Pons (tissue), 1 donor: ENCODE measurements at regions not wholly inside any gene's neighbourhood (a gene's known extent, or its start where the extent isn't known, plus 50 kb on each side); places are given as distances from the start of the nearest gene placed in this dataset.
"Not testable (repeated sequence)": the region's sequence is repeated elsewhere in the genome, so short reads cannot be mapped to it uniquely, and the experiment has no call there.

Experiments
- DNase-seq: peaks from one replicate; pipeline ENCODE4 v3.0.0-alpha.2; 2016; ENCODE audit warnings: low spot score

DNA sequence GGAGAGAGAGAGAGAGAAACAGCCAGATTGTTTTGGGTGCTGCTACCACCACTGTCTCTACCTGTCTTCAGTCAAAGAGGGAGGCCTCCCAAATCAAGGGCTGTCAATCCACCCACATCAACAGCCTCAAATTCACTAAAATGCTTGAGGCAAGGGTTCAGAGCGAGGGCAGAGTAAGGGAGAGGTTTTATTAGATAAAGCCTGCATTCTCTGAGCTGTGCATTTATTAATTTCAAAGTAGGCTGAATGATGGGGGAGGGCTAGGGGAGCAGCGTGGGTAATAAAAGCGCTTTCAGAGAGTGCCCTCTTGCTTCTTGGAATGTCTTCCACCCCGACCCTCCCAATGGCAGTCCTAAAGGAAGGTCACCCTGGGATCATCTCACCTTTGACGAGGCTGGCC is 636.5 kb upstream of the TBX3 start:
- no peak for DNase-seq

DNA sequence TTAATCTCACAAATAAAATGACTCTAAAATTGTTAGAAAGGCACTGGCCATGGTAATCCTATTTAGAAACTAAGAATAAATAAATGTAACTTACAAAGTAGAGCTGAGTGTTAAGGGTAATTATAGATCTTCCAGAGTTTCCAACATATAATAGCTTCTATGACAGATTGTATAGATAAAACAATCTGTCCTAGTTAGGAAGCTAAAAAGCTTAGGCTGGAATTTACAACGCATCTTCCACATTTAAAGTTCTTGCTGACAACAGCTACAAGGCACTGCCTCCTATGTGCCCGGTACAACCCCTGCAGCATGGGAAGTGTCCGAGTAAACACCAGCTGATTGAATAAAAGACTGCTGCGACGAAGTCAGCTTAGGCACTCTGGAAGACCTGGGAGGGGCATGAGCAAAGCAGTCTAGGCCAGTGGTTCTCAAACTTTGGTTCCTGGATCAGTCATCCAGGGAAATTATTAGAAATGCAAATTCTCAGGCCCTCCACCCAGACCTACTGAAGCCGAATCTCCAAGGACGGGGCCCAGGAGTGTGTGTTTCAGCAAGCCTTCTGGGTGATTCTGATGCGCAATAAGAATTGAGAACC is 635.6 kb upstream of the TBX3 start:
- DNase-seq = no peak

DNA sequence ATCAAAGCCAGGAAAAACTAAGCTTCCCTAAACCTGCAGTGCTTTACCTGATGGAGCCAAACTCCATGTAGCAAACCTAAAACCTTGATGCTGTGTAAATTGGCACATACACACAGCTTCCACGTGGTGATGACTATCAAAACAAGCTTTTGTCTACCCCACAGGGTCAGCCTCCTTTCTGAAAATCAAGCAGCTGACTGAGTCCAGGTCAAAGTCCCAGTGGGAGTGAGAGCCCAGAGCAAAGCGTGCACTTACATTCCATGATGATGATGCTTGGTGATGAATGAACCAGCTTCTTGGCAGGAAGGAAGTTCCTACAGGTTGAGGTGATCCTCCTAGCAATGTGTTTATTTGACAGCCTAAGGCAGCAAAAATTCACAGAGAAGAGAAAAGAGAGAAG is 630.0 kb upstream of the TBX3 start:
- DNase-seq = no peak

DNA sequence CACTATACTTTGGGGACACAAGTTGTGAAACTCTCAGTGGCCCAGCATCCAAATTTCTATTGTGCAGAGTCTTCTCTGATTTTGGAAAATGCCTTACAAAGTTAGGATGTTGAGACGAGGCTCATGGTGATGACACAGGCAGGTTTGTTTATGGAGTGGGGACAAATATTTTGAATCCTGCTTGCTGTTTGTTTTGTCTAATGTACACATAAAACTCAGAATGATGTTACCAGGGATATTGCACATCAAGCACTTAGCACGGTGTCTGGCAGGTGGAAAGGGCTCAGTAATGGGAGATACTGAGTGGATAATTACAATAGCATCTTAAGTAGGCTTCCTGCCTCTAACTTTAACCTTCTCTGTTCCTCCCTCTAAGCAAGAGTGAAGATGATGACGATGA is 628.9 kb upstream of the TBX3 start:
- DNase-seq = no peak

DNA sequence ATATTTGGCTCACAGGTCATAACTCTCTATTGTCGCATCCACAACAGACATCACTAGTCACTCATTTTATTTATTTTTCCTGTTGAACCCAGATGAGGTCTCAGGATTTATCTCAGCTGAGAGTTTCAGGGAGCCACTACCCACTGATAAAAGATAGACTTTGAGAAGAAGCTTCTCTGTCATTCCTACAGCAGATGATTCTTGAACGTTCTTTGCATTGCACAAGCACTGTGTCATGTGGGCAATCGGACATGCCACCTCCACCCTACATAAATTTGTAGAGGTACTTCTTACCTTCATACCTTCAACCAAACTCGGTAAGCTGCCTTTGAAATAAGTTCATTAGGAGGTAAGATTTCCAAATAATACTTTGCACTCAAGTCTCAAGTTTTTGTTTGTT is 627.9 kb upstream of the TBX3 start:
- no peak for DNase-seq

DNA sequence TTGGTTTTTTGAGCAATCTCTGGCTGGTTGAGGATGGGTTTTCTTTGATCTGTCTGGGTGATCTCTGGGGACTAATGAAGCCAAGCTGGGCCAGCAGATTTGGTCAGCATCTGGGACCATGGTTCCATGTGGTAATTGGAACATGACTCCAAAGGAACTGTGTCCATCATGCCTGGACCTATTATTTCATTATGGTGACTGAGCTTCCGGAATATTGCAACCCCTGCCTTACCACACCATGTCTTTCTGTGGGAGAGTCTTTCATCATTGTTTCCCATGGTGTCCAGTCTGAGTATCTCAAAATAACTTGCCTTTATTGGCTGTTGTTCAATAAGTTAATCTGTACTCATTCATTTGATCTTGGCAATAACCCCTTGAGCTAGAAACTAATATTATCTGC is 624.9 kb upstream of the TBX3 start:
- DNase-seq = no peak

DNA sequence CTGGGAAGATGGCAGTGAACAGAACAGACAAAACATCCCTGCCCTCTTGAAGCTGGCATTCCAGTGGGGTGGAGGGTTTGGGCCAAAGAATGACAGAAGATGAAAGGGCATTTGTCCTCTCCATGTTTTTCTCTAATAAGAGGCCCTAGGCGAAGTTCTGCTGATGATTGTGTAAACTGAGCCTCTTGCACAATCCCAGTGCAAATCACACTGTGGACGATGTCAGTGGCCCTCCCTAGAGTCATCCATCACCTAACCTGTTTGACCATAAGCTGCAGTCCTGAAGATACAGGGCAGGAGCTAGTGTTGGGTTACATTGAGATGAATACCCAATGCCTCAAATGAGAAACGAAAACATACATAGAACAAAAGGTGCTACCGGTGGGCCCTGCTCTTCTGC is 622.4 kb upstream of the TBX3 start:
- no peak for DNase-seq

DNA sequence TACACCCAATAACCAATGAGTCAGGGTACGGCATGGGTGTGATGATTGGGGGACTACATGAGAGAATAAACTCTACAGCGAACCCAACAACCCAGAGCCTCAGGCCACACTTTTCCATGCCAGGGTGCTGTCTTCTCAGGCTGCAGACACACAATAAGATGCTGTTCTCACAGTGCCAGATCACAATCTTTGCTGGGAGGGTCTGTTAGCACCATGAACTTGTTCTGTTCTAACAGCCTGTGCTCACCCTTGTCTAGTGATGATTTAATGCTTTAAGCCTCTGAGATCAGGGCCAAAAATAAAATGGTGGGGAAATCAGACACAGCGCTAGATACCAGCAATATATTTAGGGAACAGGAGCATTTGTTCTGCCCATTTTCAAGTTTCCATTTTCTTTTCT is 621.9 kb upstream of the TBX3 start:
- no peak for DNase-seq

DNA sequence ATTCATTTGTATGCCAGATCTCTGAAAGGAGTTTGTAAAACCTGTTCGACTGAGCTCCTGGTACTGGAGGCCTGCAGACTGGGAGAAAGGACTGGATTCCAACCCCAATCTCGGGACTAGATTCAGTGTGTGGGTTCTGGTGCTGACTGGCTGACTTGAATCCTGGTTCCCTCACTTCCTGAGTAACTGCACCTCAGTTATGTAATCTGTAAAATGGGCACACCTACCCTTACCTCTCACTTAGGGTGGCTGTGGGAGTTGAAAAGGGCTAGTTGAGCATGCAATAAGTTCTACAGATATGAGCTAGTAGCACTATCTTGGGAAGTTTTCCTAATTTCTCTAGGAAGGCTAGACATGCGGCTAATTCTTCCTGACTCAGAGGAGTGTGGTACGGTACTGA is 621.3 kb upstream of the TBX3 start:
- DNase-seq = no peak

DNA sequence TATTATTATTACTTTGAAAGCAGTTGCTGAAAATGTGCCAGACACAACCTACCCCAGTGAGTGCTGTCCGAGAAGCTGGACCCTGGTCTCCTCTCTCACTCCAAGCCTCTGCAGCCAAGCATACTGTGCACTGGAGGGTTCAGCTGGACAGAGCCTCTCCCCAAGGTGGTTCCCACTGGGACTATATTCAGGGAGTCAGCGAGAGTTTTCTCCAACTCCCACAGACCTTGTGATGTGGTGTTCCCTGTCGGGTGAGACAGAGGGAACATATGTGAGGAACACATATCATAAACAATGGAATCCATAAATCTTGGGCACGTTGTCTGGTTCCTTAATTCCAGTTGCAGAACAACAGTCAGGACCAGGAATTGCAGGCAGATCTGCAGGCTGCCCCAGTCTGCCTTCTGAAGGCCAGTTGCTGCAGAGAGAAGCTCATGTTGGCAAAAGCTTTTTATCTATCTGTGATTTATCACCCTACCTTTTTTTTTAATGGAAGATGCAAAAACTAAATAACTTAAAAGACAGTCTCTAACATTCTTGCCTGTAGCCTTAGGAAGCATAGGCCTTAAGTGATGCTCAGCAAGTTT is 619.8 kb upstream of the TBX3 start:
- no peak for DNase-seq

DNA sequence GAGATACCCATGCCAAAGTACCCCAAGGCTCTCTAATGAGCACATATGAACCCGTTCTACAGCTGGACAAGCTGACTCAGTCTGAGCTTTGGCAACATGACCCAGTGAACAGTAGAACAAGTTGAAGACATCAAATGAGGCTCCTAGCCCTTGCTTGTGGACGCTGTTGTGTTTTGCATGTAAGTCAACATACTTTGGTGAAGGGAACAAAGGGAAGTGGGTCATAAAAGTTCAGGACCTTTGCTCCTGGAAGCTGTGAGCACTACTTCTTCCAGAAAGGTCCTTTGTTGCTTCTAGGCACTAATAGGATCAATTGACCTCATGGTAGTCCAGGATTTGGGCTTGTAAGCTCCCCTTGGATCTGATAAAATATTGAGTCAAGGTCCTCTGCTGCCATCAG is 613.5 kb upstream of the TBX3 start:
- DNase-seq = no peak

DNA sequence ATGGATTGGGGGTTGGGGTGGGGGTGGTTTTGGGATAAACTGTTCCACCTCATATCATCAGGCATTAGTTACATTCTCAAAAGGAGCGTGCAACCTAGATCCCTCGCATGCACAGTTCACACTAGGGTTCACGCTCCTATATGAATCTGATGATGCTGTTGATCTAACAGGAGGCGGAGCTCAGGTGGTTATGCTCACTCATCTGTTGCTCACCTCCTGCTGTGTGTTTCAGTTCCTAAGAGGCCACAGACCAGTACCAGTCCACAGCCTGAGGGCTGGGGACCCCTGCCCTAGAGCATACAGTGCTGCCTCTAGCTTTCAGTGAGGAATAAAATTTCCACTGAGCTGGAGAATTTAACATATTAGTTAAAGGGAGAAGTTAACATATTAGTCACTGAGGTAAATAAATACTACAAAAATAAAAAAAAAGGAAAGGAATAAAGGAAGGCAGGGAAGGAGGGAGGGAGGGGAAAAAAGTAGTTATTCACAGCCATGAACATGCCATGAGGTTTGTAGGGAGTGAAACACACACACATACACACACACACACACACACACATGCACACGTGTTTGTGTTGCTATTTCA is 612.7 kb upstream of the TBX3 start:
- no peak for DNase-seq

DNA sequence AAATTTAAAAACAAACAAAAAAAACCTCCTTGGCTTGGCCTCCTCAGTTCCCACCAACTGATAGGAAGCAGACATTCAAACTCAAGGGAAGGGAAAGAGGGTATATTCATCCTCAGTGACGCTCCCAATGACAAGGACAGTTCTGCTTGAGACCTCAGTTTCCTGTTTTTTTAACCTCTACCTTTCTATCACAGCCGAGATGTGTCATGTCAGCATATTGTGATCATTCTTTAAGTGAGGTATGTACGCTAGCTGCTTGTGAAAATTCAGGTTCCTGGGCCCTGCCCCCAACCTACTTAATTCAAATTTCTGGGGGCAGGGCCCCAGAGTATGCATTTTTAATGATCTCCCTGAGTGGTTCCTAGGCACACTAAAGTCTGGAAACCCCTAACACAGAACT is 611.9 kb upstream of the TBX3 start:
- no peak for DNase-seq

DNA sequence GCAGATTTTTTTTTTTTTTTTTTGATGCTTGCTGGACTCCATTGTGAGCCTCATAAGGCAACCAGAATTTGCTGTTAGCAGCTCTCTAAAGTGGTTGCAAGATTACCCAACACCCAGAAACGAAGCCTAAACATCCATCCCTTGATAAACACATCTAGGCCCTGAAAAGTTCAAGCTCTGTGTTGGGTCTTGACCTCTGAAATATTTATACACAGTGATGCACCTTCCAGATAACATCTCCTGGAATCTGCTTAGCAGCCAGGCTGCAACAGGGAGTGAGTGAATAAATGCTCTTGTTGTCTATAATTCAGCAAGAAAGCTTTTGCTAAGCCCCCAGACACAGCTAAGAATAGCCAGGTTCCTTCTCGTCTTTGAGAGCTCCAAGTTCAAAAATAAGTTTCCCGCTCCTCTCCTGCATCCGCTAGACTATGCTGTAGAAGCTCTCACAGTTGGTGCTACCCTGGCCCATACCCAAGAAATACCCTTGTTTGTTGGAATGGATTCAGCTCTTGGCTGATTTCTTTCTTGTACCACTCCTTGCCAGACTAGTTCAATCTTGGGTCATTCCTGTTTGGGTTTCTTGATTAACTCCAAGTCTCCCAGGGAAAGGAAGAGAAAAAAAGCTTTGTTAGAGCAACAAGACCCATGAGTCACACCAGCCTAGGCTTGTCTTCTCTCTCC is 610.6 kb upstream of the TBX3 start:
- no peak for DNase-seq

DNA sequence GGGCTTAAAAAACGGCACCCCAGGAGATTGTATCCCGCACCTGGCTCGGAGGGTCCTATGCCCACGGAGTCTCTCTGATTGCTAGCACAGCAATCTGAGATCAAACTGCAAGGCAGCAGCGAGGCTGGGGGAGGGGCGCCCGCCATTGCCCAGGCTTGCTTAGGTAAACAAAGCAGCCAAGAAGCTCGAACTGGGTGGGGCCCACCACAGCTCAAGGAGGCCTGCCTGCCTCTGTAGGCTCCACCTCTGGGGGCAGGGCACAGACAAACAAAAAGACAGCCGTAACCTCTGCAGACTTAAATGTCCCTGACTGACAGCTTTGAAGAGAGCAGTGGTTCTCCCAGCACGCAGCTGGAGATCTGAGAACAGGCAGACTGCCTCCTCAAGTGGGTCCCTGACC is 601.5 kb upstream of the TBX3 start:
- DNase-seq = not testable (repeated sequence)

DNA sequence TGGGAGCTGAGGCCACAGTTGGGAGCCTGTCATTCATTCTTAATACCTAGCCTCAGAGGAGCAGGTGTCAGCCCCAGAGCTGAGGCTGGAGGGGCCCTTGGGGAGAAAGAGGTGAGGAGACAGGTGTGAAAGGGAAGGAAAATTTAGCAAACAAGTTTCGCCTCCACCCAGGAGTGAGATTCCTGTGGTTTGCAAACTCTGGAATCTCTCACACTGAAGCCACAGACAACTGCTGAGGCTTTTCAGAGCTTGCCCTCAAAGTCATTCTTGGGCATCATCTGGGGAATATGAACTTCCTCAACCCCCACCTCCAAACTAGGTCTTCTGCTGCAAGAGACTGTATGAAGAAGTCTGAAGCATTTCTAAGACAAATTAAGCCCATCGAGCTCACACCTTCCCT is 589.5 kb upstream of the TBX3 start:
- DNase-seq = no peak

DNA sequence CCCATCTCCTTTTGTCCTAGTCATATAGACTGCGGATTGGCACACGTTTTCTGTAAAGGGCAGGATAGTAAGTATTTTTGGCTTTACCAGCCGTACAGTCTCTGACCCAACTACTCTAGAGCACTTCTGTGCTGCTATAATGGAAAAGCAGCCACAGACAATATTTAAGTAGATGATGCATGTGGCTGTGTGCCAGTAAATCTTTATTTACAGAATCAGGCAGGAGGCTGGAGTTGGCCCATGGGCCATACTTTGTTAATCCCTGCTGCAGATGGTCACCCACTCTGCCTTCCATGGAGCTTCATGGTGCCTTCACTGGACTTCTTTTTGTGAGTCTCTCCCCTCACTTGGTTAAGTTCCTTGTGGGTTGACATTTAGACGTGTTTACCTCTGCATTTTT is 584.5 kb upstream of the TBX3 start:
- DNase-seq = no peak

DNA sequence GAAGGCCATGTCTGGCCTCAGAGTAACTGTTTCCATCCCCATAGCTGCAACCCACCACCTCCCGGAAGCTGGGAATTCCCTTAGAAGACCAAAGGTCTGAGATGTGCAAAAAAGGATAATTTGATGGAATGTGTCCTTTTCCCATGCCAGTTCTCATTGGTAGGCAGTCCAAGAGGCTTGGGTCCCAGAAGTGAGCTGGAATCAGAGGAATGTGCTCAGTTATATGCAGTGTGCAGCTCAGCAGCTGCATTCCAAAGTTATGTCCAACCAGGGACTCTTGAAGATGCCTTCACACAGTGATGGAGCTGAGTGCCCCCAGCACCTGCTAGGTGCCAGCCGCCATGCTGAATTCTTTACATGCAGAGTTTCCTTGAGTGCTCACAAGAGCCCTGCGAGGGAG is 583.9 kb upstream of the TBX3 start:
- no peak for DNase-seq

DNA sequence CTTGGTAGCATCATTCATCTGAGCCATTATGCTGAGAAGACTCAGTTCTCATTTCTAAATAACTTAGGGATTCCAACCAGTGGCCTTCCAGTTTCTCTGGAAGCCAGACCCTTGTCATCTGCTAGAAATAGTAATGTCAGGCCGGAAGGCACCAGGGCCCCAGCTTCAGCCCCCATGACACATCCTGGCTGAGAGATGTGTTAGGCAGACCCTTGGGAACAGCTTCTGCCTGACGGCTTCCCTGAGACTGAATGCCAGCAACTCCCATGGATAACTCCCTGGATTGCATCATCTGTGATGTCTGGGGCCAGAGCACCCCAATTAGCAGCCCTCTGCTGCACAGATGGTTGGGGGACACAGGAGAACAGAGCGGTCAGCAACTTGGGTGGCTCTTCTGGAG is 583.5 kb upstream of the TBX3 start:
- DNase-seq = no peak

DNA sequence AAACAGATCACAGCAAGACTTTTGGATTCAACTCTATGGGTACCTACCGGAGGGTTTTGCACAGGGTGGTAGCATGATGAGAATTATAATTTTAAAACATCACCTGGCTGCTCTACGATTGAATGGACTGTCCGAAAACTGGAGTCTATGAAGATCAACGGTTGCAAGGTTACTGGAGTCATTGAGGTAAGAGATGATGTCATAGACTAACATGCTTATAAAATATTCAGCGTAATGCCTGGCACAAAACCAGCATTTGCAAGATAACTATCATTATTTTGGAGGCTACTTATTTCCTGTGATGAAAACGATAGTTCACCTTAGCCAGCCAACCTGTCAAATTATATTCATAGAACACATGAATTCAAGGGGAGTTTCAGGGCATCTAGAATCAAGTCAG is 580.6 kb upstream of the TBX3 start:
- no peak for DNase-seq

DNA sequence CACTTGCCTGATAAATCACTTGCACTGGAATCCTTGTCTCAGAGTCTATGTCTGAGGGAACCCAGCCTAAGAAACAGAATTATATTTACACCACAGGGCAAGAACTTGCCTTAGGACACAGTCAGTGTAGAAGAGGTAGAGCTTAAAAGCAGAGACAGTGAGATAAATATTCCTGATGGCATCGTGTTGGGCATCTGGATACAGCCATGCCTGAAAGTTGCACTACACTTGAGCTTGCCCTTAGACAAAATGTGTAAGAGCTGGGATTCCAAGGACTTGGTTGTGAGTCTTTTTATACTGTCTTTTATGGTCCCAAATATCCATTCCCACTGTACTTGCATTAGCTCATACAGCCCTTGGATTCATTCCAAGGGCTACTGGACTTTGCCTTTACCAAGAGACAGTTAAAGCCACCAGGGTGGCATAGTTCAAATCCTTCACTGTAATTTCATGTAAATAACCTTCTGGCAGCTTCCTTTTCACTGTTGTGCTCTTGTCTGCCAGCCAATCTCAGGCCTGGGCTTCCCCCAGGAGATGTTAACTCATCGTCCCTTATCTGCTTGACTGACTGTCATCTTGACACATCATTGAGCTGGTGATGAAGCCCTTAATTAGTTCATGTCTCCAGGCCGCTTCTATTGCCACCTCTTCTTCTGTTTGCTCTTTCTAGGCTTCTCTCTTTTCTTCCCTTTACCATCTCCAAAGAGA is 577.9 kb upstream of the TBX3 start:
- DNase-seq = no peak

DNA sequence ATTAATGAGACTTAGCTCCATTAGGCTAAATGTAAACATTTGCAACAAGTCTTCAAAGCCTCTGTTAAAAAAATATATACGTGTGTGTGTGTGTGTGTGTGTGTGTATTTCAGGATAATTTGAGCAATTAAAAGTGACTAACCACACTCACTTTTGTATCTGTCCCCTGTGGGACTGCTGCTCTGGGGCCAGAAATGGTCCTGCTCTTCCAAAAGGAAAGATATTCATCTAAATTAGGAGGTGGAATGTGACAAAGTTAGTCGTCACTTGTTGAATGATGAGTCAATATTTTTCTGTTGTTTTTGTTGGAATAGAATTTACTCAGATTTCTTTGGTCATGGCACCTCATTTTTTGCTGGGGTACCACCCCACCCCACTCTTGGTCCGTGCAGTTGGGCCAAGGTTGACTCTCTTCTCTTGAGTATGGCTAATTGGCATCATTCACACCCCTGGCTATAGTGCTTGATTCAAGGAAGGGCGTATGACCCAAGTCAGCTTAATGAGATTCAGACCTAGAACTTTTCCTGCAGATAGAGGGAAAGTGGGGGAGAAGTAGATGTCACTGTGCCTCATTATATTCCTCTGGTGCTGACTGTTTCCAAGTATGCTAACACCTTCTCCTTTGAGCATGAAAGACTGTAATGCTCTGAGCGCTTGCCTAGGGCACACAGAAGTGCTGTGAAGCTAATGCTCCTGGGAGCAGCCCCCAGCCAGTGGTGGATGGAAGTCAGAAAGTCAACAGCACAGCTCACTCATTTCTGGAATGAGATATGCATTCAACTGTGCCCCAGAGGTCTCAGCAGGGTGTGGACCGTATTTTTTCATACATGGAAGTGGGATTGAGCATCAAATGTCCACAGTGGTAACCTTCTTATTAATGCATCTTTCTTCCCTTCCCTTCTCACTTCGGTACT is 577.0 kb upstream of the TBX3 start:
- no peak for DNase-seq
